RCC 7860 (cell line): ENCODE measurements at regions not wholly inside any gene's neighbourhood (a gene's known extent, or its start where the extent isn't known, plus 50 kb on each side); places are given as distances from the start of the nearest gene placed in this dataset.

Experiments
- DNase-seq: peaks from one replicate; pipeline ENCODE4 v3.0.0-alpha.2; 2015; ENCODE audit warnings: low spot score
- FAIRE-seq: peaks from 2 replicates; lab custom pipeline; 2012; peaks lifted over from hg19 to GRCh38; lab: Jason Lieb, UNC

GRCh38 chr4:98771959-98772632, 113.7 kb upstream of the TSPAN5 start:
- DNase-seq = no peak
- no peak for FAIRE-seq

- FAIRE-seq (no peak), DNase-seq (no peak)
These were observed 107.4 kb upstream of the TSPAN5 start for GRCh38 chr4:98765771-98766170.

- FAIRE-seq = no peak
- no peak for DNase-seq
These were observed 99.8 kb upstream of the TSPAN5 start for GRCh38 chr4:98758182-98758581.

GRCh38 chr4:98754736-98755135, 96.3 kb upstream of the TSPAN5 start:
- DNase-seq = no peak
- FAIRE-seq = no peak

- no peak for DNase-seq
- no peak for FAIRE-seq
These were observed 90.8 kb upstream of the TSPAN5 start for GRCh38 chr4:98749206-98749605.

- FAIRE-seq (no peak), DNase-seq (no peak)
These were observed 90.2 kb upstream of the TSPAN5 start for GRCh38 chr4:98748609-98749008.

GRCh38 chr4:98747393-98748091, 89.1 kb upstream of the TSPAN5 start:
- FAIRE-seq (no peak), DNase-seq (no peak)

GRCh38 chr4:98746936-98747335, 88.5 kb upstream of the TSPAN5 start:
- DNase-seq (no peak), FAIRE-seq (no peak)

GRCh38 chr4:98746530-98746929, 88.1 kb upstream of the TSPAN5 start:
- FAIRE-seq (no peak), DNase-seq (no peak)

- no peak for DNase-seq
- FAIRE-seq = no peak
These were observed 87.0 kb upstream of the TSPAN5 start for GRCh38 chr4:98745366-98745765.

GRCh38 chr4:98744372-98745150, 86.2 kb upstream of the TSPAN5 start:
- no peak for DNase-seq
- no peak for FAIRE-seq

GRCh38 chr4:98741952-98742351, 83.5 kb upstream of the TSPAN5 start:
- DNase-seq = no peak

GRCh38 chr4:98739751-98740150, 81.3 kb upstream of the TSPAN5 start:
- DNase-seq (no peak), FAIRE-seq (no peak)

More at GRCh38 chr4:98741952-98742351, 83.5 kb upstream of the TSPAN5 start:
- no peak for FAIRE-seq

GRCh38 chr4:98733601-98734000, 75.2 kb upstream of the TSPAN5 start:
- FAIRE-seq (no peak), DNase-seq (no peak)

GRCh38 chr4:98728871-98729270, 70.5 kb upstream of the TSPAN5 start:
- FAIRE-seq = no peak
- DNase-seq = no peak

- DNase-seq = peak; percentile 56
- FAIRE-seq = peak; percentile 36
These were observed 70.0 kb upstream of the TSPAN5 start for GRCh38 chr4:98728433-98728832.

GRCh38 chr4:98722000-98722399, 63.6 kb upstream of the TSPAN5 start:
- FAIRE-seq (no peak), DNase-seq (no peak)

GRCh38 chr4:98720871-98721480, 62.6 kb upstream of the TSPAN5 start:
- FAIRE-seq = peak; percentile 96
- DNase-seq = peak; percentile 86

- FAIRE-seq = no peak
- DNase-seq = no peak
These were observed 58.4 kb upstream of the TSPAN5 start for GRCh38 chr4:98716796-98717195.

GRCh38 chr4:98712607-98713006, 54.2 kb upstream of the TSPAN5 start:
- DNase-seq (no peak), FAIRE-seq (no peak)

- no peak for DNase-seq
- no peak for FAIRE-seq
These were observed 53.1 kb upstream of the TSPAN5 start for GRCh38 chr4:98711526-98711925.
